H9 (cell line): ENCODE measurements at regions not wholly inside any gene's neighbourhood (a gene's known extent, or its start where the extent isn't known, plus 50 kb on each side); places are given as distances from the start of the nearest gene placed in this dataset.

ENCODE experiments used
- DNase-seq: peaks from one replicate; pipeline ENCODE4 v3.0.0-alpha.2; 2017
- H2AFZ ChIP-seq: one replicate; pipeline ENCODE4 v1.6.1; 2013; ENCODE audit warnings: mild to moderate bottlenecking, low read length, control low read depth, moderate library complexity
- H2AK5ac ChIP-seq: 2 replicates; pipeline ENCODE4 v1.6.1; 2013; ENCODE audit warnings: low read length, control low read depth, mixed read lengths; ENCODE audit not compliant: insufficient read length
- H2BK120ac ChIP-seq: one replicate; pipeline ENCODE4 v1.6.1; 2013; ENCODE audit warnings: low read depth, mild to moderate bottlenecking, low read length, control low read depth, inconsistent platforms; ENCODE audit not compliant: poor library complexity, severe bottlenecking
- H2BK12ac ChIP-seq: 2 replicates; pipeline ENCODE4 v1.6.1; 2013; ENCODE audit warnings: low read length, control low read depth, mixed read lengths, low read depth; ENCODE audit not compliant: insufficient read length
- H2BK15ac ChIP-seq: 2 replicates; pipeline ENCODE4 v1.6.1; 2013; ENCODE audit warnings: low read depth, low read length, control low read depth
- H2BK20ac ChIP-seq: one replicate; pipeline ENCODE4 v1.6.1; 2013; ENCODE audit warnings: low read depth, mild to moderate bottlenecking, low read length, control low read depth, inconsistent platforms; ENCODE audit not compliant: poor library complexity, severe bottlenecking
- H2BK5ac ChIP-seq: 2 replicates; pipeline ENCODE4 v1.6.1; 2013; ENCODE audit warnings: low read length, control low read depth, mixed read lengths; ENCODE audit not compliant: insufficient read length
- H3K14ac ChIP-seq: 2 replicates; pipeline ENCODE4 v1.6.1; 2013; ENCODE audit warnings: low read length, control low read depth; ENCODE audit not compliant: insufficient read depth
- H3K18ac ChIP-seq: 2 replicates; pipeline ENCODE4 v1.6.1; 2013; ENCODE audit warnings: low read depth, mild to moderate bottlenecking, mixed read lengths, low read length, control low read depth; ENCODE audit not compliant: insufficient read length
- H3K23ac ChIP-seq: 2 replicates; pipeline ENCODE4 v1.6.1; 2013; ENCODE audit warnings: low read length, control low read depth, mixed read lengths, low read depth; ENCODE audit not compliant: insufficient read length
- H3K23me2 ChIP-seq: 2 replicates; pipeline ENCODE4 v1.6.1; 2013; ENCODE audit warnings: low read depth, mild to moderate bottlenecking, mixed read lengths, low read length, control low read depth; ENCODE audit not compliant: insufficient read length, poor library complexity, severe bottlenecking
- H3K27ac ChIP-seq: 2 replicates; pipeline ENCODE4 v1.5.1; 2013; ENCODE audit warnings: low read length, control low read depth, mixed read lengths, low read depth; ENCODE audit not compliant: insufficient read length
- H3K27me3 ChIP-seq: 2 replicates; pipeline ENCODE4 v1.6.1; 2013; ENCODE audit warnings: low read length, control low read depth, inconsistent platforms; ENCODE audit not compliant: insufficient read depth
- H3K4ac ChIP-seq: 2 replicates; pipeline ENCODE4 v1.6.1; 2013; ENCODE audit warnings: low read depth, mild to moderate bottlenecking, control low read depth, inconsistent platforms, low read length, moderate library complexity
- H3K4me1 ChIP-seq: 2 replicates; pipeline ENCODE4 v1.6.1; 2013; ENCODE audit warnings: low read length, control low read depth, inconsistent platforms; ENCODE audit not compliant: insufficient read depth
- H3K4me2 ChIP-seq: 2 replicates; pipeline ENCODE4 v1.6.1; 2013; ENCODE audit warnings: low read length, control low read depth, mixed read lengths; ENCODE audit not compliant: insufficient read length, insufficient read depth
- H3K56ac ChIP-seq: 2 replicates; pipeline ENCODE4 v1.6.1; 2013; ENCODE audit warnings: low read depth, mild to moderate bottlenecking, mixed read lengths, low read length, control low read depth; ENCODE audit not compliant: insufficient read length
- H3K79me1 ChIP-seq: 2 replicates; pipeline ENCODE4 v1.6.1; 2013; ENCODE audit warnings: low read depth, mild to moderate bottlenecking, moderate library complexity, low read length, control low read depth, inconsistent platforms; ENCODE audit not compliant: insufficient read depth, poor library complexity, severe bottlenecking
- H3K79me2 ChIP-seq: 2 replicates; pipeline ENCODE4 v1.6.1; 2013; ENCODE audit warnings: low read length, control low read depth, inconsistent platforms; ENCODE audit not compliant: insufficient read depth
- H3K9ac ChIP-seq: 2 replicates; pipeline ENCODE4 v1.6.1; 2013; ENCODE audit warnings: low read length, control low read depth, mixed read lengths; ENCODE audit not compliant: insufficient read length; ENCODE audit errors: extremely low read depth
- H3K9me3 ChIP-seq: one replicate; pipeline ENCODE4 v1.6.1; 2013; ENCODE audit warnings: low read depth, low read length, inconsistent platforms; ENCODE audit not compliant: control insufficient read depth
- H3T11ph ChIP-seq: one replicate; pipeline ENCODE4 v1.6.1; 2013; ENCODE audit warnings: mild to moderate bottlenecking, low read length, control low read depth, inconsistent platforms
- H4K20me1 ChIP-seq: one replicate; pipeline ENCODE4 v1.6.1; 2013; ENCODE audit not compliant: control insufficient read depth, insufficient read length, insufficient read depth
- H4K5ac ChIP-seq: 2 replicates; pipeline ENCODE4 v1.6.1; 2013; ENCODE audit warnings: low read depth, mild to moderate bottlenecking, mixed read lengths, low read length, control low read depth; ENCODE audit not compliant: insufficient read length
- H4K8ac ChIP-seq: replicated peaks from 2 replicates; pipeline ENCODE4 v1.6.1; 2013; ENCODE audit warnings: low read length, control low read depth, mixed read lengths, low read depth; ENCODE audit not compliant: insufficient read length
- H4K91ac ChIP-seq: 2 replicates; pipeline ENCODE4 v1.6.1; 2013; ENCODE audit warnings: low read depth, mild to moderate bottlenecking, moderate library complexity, mixed read lengths, low read length, control low read depth; ENCODE audit not compliant: insufficient read length
- H3K27ac Mint-ChIP-seq, 3 experiments: 2 replicates in 2 of 3; 3 replicates in 1 of 3; pipeline ENCODE4 v1.8.0; 2020 to 2021; ENCODE audit warnings: mixed read lengths in 3 of 3, mild to moderate bottlenecking in 1 of 3, moderate library complexity in 1 of 3
- H3K27me3 Mint-ChIP-seq: 2 replicates; pipeline ENCODE4 v1.8.0; 2021; ENCODE audit warnings: low read depth, mild to moderate bottlenecking, moderate library complexity, mixed read lengths
- H3K36me3 Mint-ChIP-seq, 3 experiments: 2 replicates in 2 of 3; 3 replicates in 1 of 3; pipeline ENCODE4 v1.8.0; 2020 to 2021; ENCODE audit warnings: low read depth in 3 of 3, mixed read lengths in 3 of 3; ENCODE audit not compliant: insufficient read depth in 1 of 3
- H3K4me1 Mint-ChIP-seq, 2 experiments: 2 replicates each; pipeline ENCODE4 v1.8.0; 2020; ENCODE audit warnings: mixed read lengths in 2 of 2
- H3K4me3 Mint-ChIP-seq, 2 experiments: 2 replicates in 1 of 2; 3 replicates in 1 of 2; pipeline ENCODE4 v1.8.0; 2020 to 2021; ENCODE audit warnings: mild to moderate bottlenecking in 2 of 2, mixed read lengths in 2 of 2, moderate library complexity in 1 of 2
- H3K9me3 Mint-ChIP-seq, 2 experiments: 2 replicates in 1 of 2; 3 replicates in 1 of 2; pipeline ENCODE4 v1.8.0; 2020; ENCODE audit warnings: mild to moderate bottlenecking in 2 of 2, mixed read lengths in 2 of 2, moderate library complexity in 1 of 2
- CTCF ChIP-seq: fragments of 200-600 bp; sonication (generic); conservative IDR thresholded peaks from 3 replicates; pipeline ENCODE4 v1.8.0; 2021; ENCODE audit warnings: antibody characterized with exemption, mild to moderate bottlenecking
- WGBS: extraction: QIAGEN DNeasy Blood & Tissue Kit; methylation state at CpG from one replicate; pipeline ENCODE4 v1.1.7; 2013; ENCODE audit warnings: missing lambda C conversion rate, low lambda C conversion rate, mixed read lengths; ENCODE audit not compliant: insufficient read length; ENCODE audit errors: extremely low coverage; 5-methylcytosine and 5-hydroxymethylcytosine counted together

GRCh38 chr10:78980354-78980753 lies 88.4 kb upstream of the ZMIZ1 start:
- H2AFZ ChIP-seq: no peak overlapping the region
- no peak overlapping the region for H2AK5ac ChIP-seq
- H2BK5ac ChIP-seq: no peak overlapping the region
- no peaks in the 10 kb centered on the region for H3K9me3 ChIP-seq
- peaks cover 35 to 38% of the 10 kb centered on the region in 2 experiments for H3K4me1 Mint-ChIP-seq
- no peaks in the 10 kb centered on the region for H3K79me2 ChIP-seq
- H3K4me3 Mint-ChIP-seq: no peak overlapping the region
- no peaks in the 10 kb centered on the region for H3K27me3 ChIP-seq
- no peak for DNase-seq
- peak overlapping the region; percentile 30; the same call in 1 of the 2 replicates for H3K14ac ChIP-seq
- no peak overlapping the region for H2BK12ac ChIP-seq
- H3K23me2 ChIP-seq: no peaks in the 10 kb centered on the region
- H3K4me1 ChIP-seq: peaks cover 4% of the 10 kb centered on the region
- H4K91ac ChIP-seq: no peak overlapping the region
- H3K9me3 Mint-ChIP-seq: no peaks in the 10 kb centered on the region
- no peaks in the 10 kb centered on the region for H3K79me1 ChIP-seq
- H3K27ac ChIP-seq: no peak overlapping the region
- no peak overlapping the region for H4K8ac ChIP-seq
- H3K27ac Mint-ChIP-seq: no peak overlapping the region
- no peak for TF ChIP-seq CTCF
- no peak overlapping the region for H3K4me2 ChIP-seq
- no peak overlapping the region for H3K9ac ChIP-seq
- no peak overlapping the region for H3K18ac ChIP-seq
- WGBS: no CpG with 5 or more reads among the region's 9 CpGs
- H4K20me1 ChIP-seq: no peaks in the 10 kb centered on the region
- no peaks in the 10 kb centered on the region; a peak in 1 of 7 replicates for H3K36me3 Mint-ChIP-seq
- H2BK15ac ChIP-seq: no peak overlapping the region
- no peak overlapping the region for H2BK120ac ChIP-seq
- no peak overlapping the region for H3K23ac ChIP-seq
- no peak overlapping the region for H2BK20ac ChIP-seq
- H3T11ph ChIP-seq: no peak overlapping the region
- H4K5ac ChIP-seq: no peak overlapping the region
- peaks cover 35% of the 10 kb centered on the region for H3K27me3 Mint-ChIP-seq
- H3K4ac ChIP-seq: no peak overlapping the region
- H3K56ac ChIP-seq: no peak overlapping the region
